Endothelial cell of umbilical vein (primary cell): ENCODE measurements at regions not wholly inside any gene's neighbourhood (a gene's known extent, or its start where the extent isn't known, plus 50 kb on each side); places are given as distances from the start of the nearest gene placed in this dataset.

Experiments
- BruUV-seq: library from RNA; stranded (reverse); fragments of 400-500 nt; replicated peaks from 2 replicates; lab custom pipeline; 2021; lab: Mats Ljungman, UMichigan
- CTCF ChIA-PET: fragments of 300-600, 350-600 bp; sonication (Branson Sonifier 250); formaldehyde crosslinking; loops from one replicate; lab custom pipeline; 2021; ENCODE audit warnings: antibody characterized with exemption, inconsistent platforms; lab: Charles Lee
- POLR2A ChIA-PET: fragments of 300-600, 350-600 bp; sonication (Branson Sonifier 250); formaldehyde crosslinking; loops from one replicate; lab custom pipeline; 2021; ENCODE audit warnings: antibody characterized with exemption, inconsistent platforms; lab: Charles Lee
- DNase-seq: peaks from one replicate; pipeline ENCODE4 v3.0.0-alpha.2; 2011; ENCODE audit warnings: low read depth, low spot score
- FAIRE-seq: peaks from 2 replicates; lab custom pipeline; 2011; peaks lifted over from hg19 to GRCh38; lab: Jason Lieb, UNC
- H2AFZ ChIP-seq: 2 replicates; pipeline ENCODE4 v1.6.0; 2012; ENCODE audit warnings: low read depth, low read length, control low read depth, inconsistent platforms
- H3K27ac ChIP-seq: 2 replicates; pipeline ENCODE4 v1.5.1; 2011; ENCODE audit warnings: low read depth, mild to moderate bottlenecking, control low read depth, low read length, moderate library complexity; ENCODE audit not compliant: insufficient read depth
- H3K27me3 ChIP-seq, 2 experiments: 2 replicates each; pipeline versions ENCODE4 v1.6.0 to v1.6.1; 2011; ENCODE audit warnings: low read length in 2 of 2, mixed read lengths in 1 of 2; ENCODE audit not compliant: control insufficient read depth in 2 of 2, insufficient read depth in 2 of 2
- H3K36me3 ChIP-seq, 2 experiments: 2 replicates in 1 of 2; 3 replicates in 1 of 2; pipeline ENCODE4 v1.5.1; 2011; ENCODE audit warnings: low read length in 2 of 2, mild to moderate bottlenecking in 1 of 2, moderate library complexity in 1 of 2; ENCODE audit not compliant: control insufficient read depth in 2 of 2, insufficient read depth in 2 of 2; ENCODE audit errors: extremely low read depth in 1 of 2
- H3K4me1 ChIP-seq: 3 replicates; pipeline ENCODE4 v1.5.1; 2011; ENCODE audit warnings: mild to moderate bottlenecking, low read length; ENCODE audit not compliant: control insufficient read depth, insufficient read depth; ENCODE audit errors: extremely low read depth
- H3K4me2 ChIP-seq: 2 replicates; pipeline ENCODE4 v1.6.1; 2011; ENCODE audit warnings: low read length, control low read depth, mixed read lengths; ENCODE audit not compliant: insufficient read depth
- H3K4me3 ChIP-seq, 3 experiments: fragments of 200-600 bp in 1 of 3; sonication (generic), shearing (Covaris generic) in 1 of 3; replicated peaks in 1 of 3; 2 replicates each; pipeline ENCODE4 v1.5.1; 2011 to 2016; ENCODE audit warnings: control low read depth in 3 of 3, low read length in 3 of 3, mild to moderate bottlenecking in 2 of 3, inconsistent platforms in 1 of 3, low read depth in 1 of 3, moderate library complexity in 1 of 3; ENCODE audit not compliant: insufficient read depth in 1 of 3
- H3K79me2 ChIP-seq: 2 replicates; pipeline ENCODE4 v1.6.0; 2012; ENCODE audit warnings: low read length, inconsistent platforms; ENCODE audit not compliant: control insufficient read depth, insufficient read depth
- H3K9ac ChIP-seq: replicated peaks from 2 replicates; pipeline ENCODE3; 2011; ENCODE audit warnings: low read length, control low read depth; ENCODE audit not compliant: insufficient read depth; ENCODE audit errors: extremely low read depth
- H3K9me1 ChIP-seq: replicated peaks from 3 replicates; pipeline ENCODE4 v1.6.0; 2011; ENCODE audit warnings: mild to moderate bottlenecking, low read length; ENCODE audit not compliant: control insufficient read depth, insufficient read depth; ENCODE audit errors: extremely low read depth
- H3K9me3 ChIP-seq: replicated peaks from 2 replicates; pipeline ENCODE4 v1.5.1; 2012; ENCODE audit warnings: low read length, inconsistent platforms; ENCODE audit not compliant: control insufficient read depth, insufficient read depth
- H4K20me1 ChIP-seq: replicated peaks from 2 replicates; pipeline ENCODE3; 2011; ENCODE audit warnings: mild to moderate bottlenecking, low read length; ENCODE audit not compliant: control insufficient read depth, insufficient read depth; ENCODE audit errors: extremely low read depth
- CTCF ChIP-seq, 2 donors: IDR thresholded peaks; 1 replicate in 1 of 2; 2 replicates in 1 of 2; pipeline ENCODE4 v1.5.1; 2011; ENCODE audit warnings: low read length in 2 of 2, mild to moderate bottlenecking in 2 of 2, moderate library complexity in 2 of 2, control low read depth in 1 of 2, inconsistent platforms in 1 of 2, low read depth in 1 of 2; ENCODE audit not compliant: insufficient read depth in 1 of 2; ENCODE audit errors: extremely low read depth in 1 of 2
- EZH2 ChIP-seq: IDR thresholded peaks from 2 replicates; pipeline ENCODE4 v1.6.1; 2012; ENCODE audit warnings: borderline replicate concordance, low read depth, mild to moderate bottlenecking, moderate library complexity, low read length, inconsistent platforms; ENCODE audit not compliant: severe bottlenecking
- GATA2 ChIP-seq: IDR thresholded peaks from 2 replicates; pipeline ENCODE4 v1.7.0; 2011; ENCODE audit warnings: low read depth, mild to moderate bottlenecking, moderate library complexity, mixed read lengths, low read length; ENCODE audit not compliant: insufficient read length, insufficient read depth
- dilution Hi-C: fragments of 300-500 bp; cut with MboI; formaldehyde crosslinking; loops from one replicate; pipeline ENCODE4 v1.15.0; 2019; ENCODE audit warnings: low sequenced_read_pairs; ENCODE audit not compliant: extremely low pct_ligation_motif_present
- intact Hi-C: fragments of 100-400 bp; cut with micrococcal nuclease; formaldehyde crosslinking; loops from one replicate; pipeline ENCODE4 v1.10.0; 2022

- Histone ChIP-seq H3K36me3 (no peaks in the 10 kb centered on the region), H2AFZ (no peak overlapping the region), H3K27ac (no peak overlapping the region), H3K4me1 (no peaks in the 10 kb centered on the region), H3K79me2 (no peaks in the 10 kb centered on the region), H3K9me3 (no peaks in the 10 kb centered on the region), H3K9me1 (no peaks in the 10 kb centered on the region), H3K4me2 (no peak overlapping the region), H3K4me3 (no peak overlapping the region), H4K20me1 (no peaks in the 10 kb centered on the region), H3K27me3 (no peaks in the 10 kb centered on the region), H3K9ac (no peak overlapping the region)
- no TSS peak for BruUV-seq
- intact Hi-C loops (no loop called here), dilution Hi-C loops (no loop called here)
- no peak for FAIRE-seq
- DNase-seq = no peak
- no peak for TF ChIP-seq GATA2
- POLR2A ChIA-PET = no interaction called here
- CTCF ChIA-PET = interaction anchor here (0.9 kb wide), 1 partner anchor 14 kb away, joined by 3 read pairs; no protein-coding TSS in a partner anchor
Measured at GRCh38 chr2:144645083-144645778, 125.3 kb upstream of the ZEB2 start.

- Histone ChIP-seq H3K4me3 (no peak overlapping the region), H4K20me1 (no peaks in the 10 kb centered on the region), H2AFZ (no peak overlapping the region), H3K4me2 (no peak overlapping the region), H3K27me3 (no peaks in the 10 kb centered on the region), H3K79me2 (no peaks in the 10 kb centered on the region), H3K9me3 (no peaks in the 10 kb centered on the region), H3K27ac (no peak overlapping the region), H3K9ac (no peak overlapping the region), H3K4me1 (no peaks in the 10 kb centered on the region), H3K9me1 (no peaks in the 10 kb centered on the region), H3K36me3 (no peaks in the 10 kb centered on the region)
- no TSS peak for BruUV-seq
- dilution Hi-C loops (no loop called here), intact Hi-C loops (no loop called here)
- no peak for FAIRE-seq
- TF ChIP-seq EZH2 (no peak), CTCF (IDR thresholded peaks at IDR 0.05; ENCODE audit: extremely low read depth in 1 of 2, insufficient read depth in 1 of 2, low read depth in 1 of 2, low read length in 2 of 2) (no peak)
- no peak for DNase-seq
- ChIA-PET CTCF (no interaction called here), POLR2A (no interaction called here)
Measured at GRCh38 chr2:144644549-144644948, 124.6 kb upstream of the ZEB2 start.
